Activated CD4-positive, alpha-beta memory T cell treated with anti-CD3 and anti-CD28 coated beads for 36 hours (primary cell): ENCODE measurements at regions not wholly inside any gene's neighbourhood (a gene's known extent, or its start where the extent isn't known, plus 50 kb on each side); places are given as distances from the start of the nearest gene placed in this dataset.

Experiments
- CTCF ChIA-PET: fragments of 350-600 bp; sonication (Branson Sonifier 250); formaldehyde crosslinking; loops from one replicate; lab custom pipeline; 2021; ENCODE audit warnings: antibody characterized with exemption, inconsistent platforms; lab: Charles Lee
- POLR2A ChIA-PET: fragments of 350-600 bp; sonication (Branson Sonifier 250); formaldehyde crosslinking; loops from one replicate; lab custom pipeline; 2021; ENCODE audit warnings: antibody characterized with exemption; lab: Charles Lee
- DNase-seq: peaks from one replicate; pipeline ENCODE4 v3.0.0-alpha.2; 2020
- H3K27ac Mint-ChIP-seq: one replicate; pipeline ENCODE4 v1.8.0; 2021; ENCODE audit warnings: mixed read lengths
- H3K27me3 Mint-ChIP-seq: one replicate; pipeline ENCODE4 v1.8.0; 2021; ENCODE audit warnings: mixed read lengths
- H3K36me3 Mint-ChIP-seq: one replicate; pipeline ENCODE4 v1.8.0; 2021; ENCODE audit warnings: mixed read lengths
- H3K4me1 Mint-ChIP-seq: one replicate; pipeline ENCODE4 v1.8.0; 2021; ENCODE audit warnings: low read depth, mixed read lengths
- H3K4me3 Mint-ChIP-seq: one replicate; pipeline ENCODE4 v1.8.0; 2021; ENCODE audit warnings: mild to moderate bottlenecking, mixed read lengths
- H3K9me3 Mint-ChIP-seq: one replicate; pipeline ENCODE4 v1.8.0; 2021; ENCODE audit warnings: mixed read lengths
- intact Hi-C: fragments of 100-400 bp; cut with micrococcal nuclease; formaldehyde crosslinking; loops from one replicate; pipeline ENCODE4 v1.15.1; 2023

GRCh38 chr18:76771192-76771799 lies 51.1 kb upstream of the ZNF236 start:
- CTCF ChIA-PET = no interaction called here
- H3K27me3 Mint-ChIP-seq = peaks cover 15% of the 10 kb centered on the region

GRCh38 chr18:76767954-76768353 lies 54.4 kb upstream of the ZNF236 start:
- H3K36me3 Mint-ChIP-seq = peaks cover 5% of the 10 kb centered on the region
- peaks cover 15% of the 10 kb centered on the region for H3K27me3 Mint-ChIP-seq
- no peak overlapping the region for H3K4me3 Mint-ChIP-seq
- H3K4me1 Mint-ChIP-seq = peaks cover 3% of the 10 kb centered on the region
- POLR2A ChIA-PET = no interaction called here
- CTCF ChIA-PET = no interaction called here
- DNase-seq = no peak
- H3K9me3 Mint-ChIP-seq = peaks cover 12% of the 10 kb centered on the region
- H3K27ac Mint-ChIP-seq = no peak overlapping the region
- intact Hi-C loops = no loop called here

More at GRCh38 chr18:76771192-76771799, 51.1 kb upstream of the ZNF236 start:
- DNase-seq = no peak
- H3K4me1 Mint-ChIP-seq = no peaks in the 10 kb centered on the region
- POLR2A ChIA-PET = no interaction called here
- intact Hi-C loops = no loop called here
- peaks cover 5% of the 10 kb centered on the region for H3K36me3 Mint-ChIP-seq
- H3K27ac Mint-ChIP-seq = no peak overlapping the region
- peaks cover 12% of the 10 kb centered on the region for H3K9me3 Mint-ChIP-seq
- H3K4me3 Mint-ChIP-seq = no peak overlapping the region

- H3K4me1 Mint-ChIP-seq = peaks cover 17% of the 10 kb centered on the region
- ChIA-PET POLR2A (no interaction called here), CTCF (no interaction called here)
- no peak overlapping the region for H3K27ac Mint-ChIP-seq
- peaks cover 24% of the 10 kb centered on the region for H3K9me3 Mint-ChIP-seq
- intact Hi-C loops = no loop called here
- no peak for DNase-seq
- H3K36me3 Mint-ChIP-seq = peaks cover 5% of the 10 kb centered on the region
- no peak overlapping the region for H3K4me3 Mint-ChIP-seq
- peaks cover 11% of the 10 kb centered on the region for H3K27me3 Mint-ChIP-seq
Observed at GRCh38 chr18:76766429-76766828, 55.9 kb upstream of the ZNF236 start.

- H3K27me3 Mint-ChIP-seq = peaks cover 11% of the 10 kb centered on the region
- H3K4me1 Mint-ChIP-seq = peaks cover 22% of the 10 kb centered on the region
- no peak overlapping the region for H3K4me3 Mint-ChIP-seq
- CTCF ChIA-PET = no interaction called here
- DNase-seq = no peak
- H3K27ac Mint-ChIP-seq = no peak overlapping the region
- POLR2A ChIA-PET = no interaction called here
- H3K36me3 Mint-ChIP-seq = peaks cover 5% of the 10 kb centered on the region
- H3K9me3 Mint-ChIP-seq = peaks cover 25% of the 10 kb centered on the region
- intact Hi-C loops = no loop called here
Observed at GRCh38 chr18:76765649-76766048, 56.7 kb upstream of the ZNF236 start.

GRCh38 chr18:76764291-76764901 lies 58.0 kb upstream of the ZNF236 start:
- peaks cover 5% of the 10 kb centered on the region for H3K36me3 Mint-ChIP-seq
- H3K27me3 Mint-ChIP-seq = peaks cover 9% of the 10 kb centered on the region
- ChIA-PET POLR2A (no interaction called here), CTCF (no interaction called here)
- H3K27ac Mint-ChIP-seq = no peak overlapping the region
- peaks cover 25% of the 10 kb centered on the region for H3K9me3 Mint-ChIP-seq
- no peak overlapping the region for H3K4me3 Mint-ChIP-seq
- H3K4me1 Mint-ChIP-seq = peaks cover 22% of the 10 kb centered on the region
- intact Hi-C loops = no loop called here
- no peak for DNase-seq

- ChIA-PET CTCF (no interaction called here), POLR2A (no interaction called here)
- H3K27ac Mint-ChIP-seq = no peak overlapping the region
Observed at GRCh38 chr18:76759056-76759455, 63.3 kb upstream of the ZNF236 start.

GRCh38 chr18:76757925-76758324 lies 64.4 kb upstream of the ZNF236 start:
- no peak for DNase-seq
- CTCF ChIA-PET = no interaction called here
- Mint-ChIP-seq H3K4me3 (no peak overlapping the region), H3K27me3 (no peaks in the 10 kb centered on the region), H3K36me3 (no peaks in the 10 kb centered on the region), H3K9me3 (peaks cover 13% of the 10 kb centered on the region), H3K27ac (no peak overlapping the region), H3K4me1 (peaks cover 19% of the 10 kb centered on the region)
- intact Hi-C loops = no loop called here
- POLR2A ChIA-PET = no interaction called here

More at GRCh38 chr18:76759056-76759455, 63.3 kb upstream of the ZNF236 start:
- DNase-seq = no peak
- Mint-ChIP-seq H3K4me3 (no peak overlapping the region), H3K4me1 (peaks cover 19% of the 10 kb centered on the region), H3K9me3 (peaks cover 13% of the 10 kb centered on the region), H3K36me3 (no peaks in the 10 kb centered on the region), H3K27me3 (no peaks in the 10 kb centered on the region)
- intact Hi-C loops = no loop called here

- H3K27ac Mint-ChIP-seq = no peak overlapping the region
- intact Hi-C loops = no loop called here
- peaks cover 11% of the 10 kb centered on the region for H3K9me3 Mint-ChIP-seq
- ChIA-PET POLR2A (no interaction called here), CTCF (no interaction called here)
- no peak overlapping the region for H3K4me3 Mint-ChIP-seq
- DNase-seq = no peak
- no peaks in the 10 kb centered on the region for H3K36me3 Mint-ChIP-seq
- H3K27me3 Mint-ChIP-seq = no peaks in the 10 kb centered on the region
- H3K4me1 Mint-ChIP-seq = peaks cover 14% of the 10 kb centered on the region
Observed at GRCh38 chr18:76757335-76757734, 65.0 kb upstream of the ZNF236 start.

GRCh38 chr18:76756531-76757253 lies 65.7 kb upstream of the ZNF236 start:
- no peak overlapping the region for H3K4me3 Mint-ChIP-seq
- no peak overlapping the region for H3K27ac Mint-ChIP-seq
- no peaks in the 10 kb centered on the region for H3K36me3 Mint-ChIP-seq
- ChIA-PET CTCF (no interaction called here), POLR2A (no interaction called here)
- DNase-seq = no peak
- peaks cover 8% of the 10 kb centered on the region for H3K4me1 Mint-ChIP-seq
- intact Hi-C loops = no loop called here
- H3K27me3 Mint-ChIP-seq = no peaks in the 10 kb centered on the region
- peaks cover 7% of the 10 kb centered on the region for H3K9me3 Mint-ChIP-seq

- H3K27me3 Mint-ChIP-seq = no peaks in the 10 kb centered on the region
- peaks cover 1% of the 10 kb centered on the region for H3K36me3 Mint-ChIP-seq
- intact Hi-C loops = no loop called here
- H3K4me1 Mint-ChIP-seq = no peaks in the 10 kb centered on the region
- DNase-seq = no peak
- ChIA-PET CTCF (no interaction called here), POLR2A (no interaction called here)
- no peak overlapping the region for H3K27ac Mint-ChIP-seq
- no peak overlapping the region for H3K4me3 Mint-ChIP-seq
- peaks cover 14% of the 10 kb centered on the region for H3K9me3 Mint-ChIP-seq
Observed at GRCh38 chr18:76754351-76754750, 68.0 kb upstream of the ZNF236 start.

GRCh38 chr18:76752400-76752799 lies 70.0 kb upstream of the ZNF236 start:
- intact Hi-C loops = no loop called here
- Mint-ChIP-seq H3K36me3 (peaks cover 5% of the 10 kb centered on the region), H3K9me3 (peaks cover 25% of the 10 kb centered on the region), H3K27ac (no peak overlapping the region), H3K4me1 (no peaks in the 10 kb centered on the region), H3K27me3 (no peaks in the 10 kb centered on the region), H3K4me3 (no peak overlapping the region)
- POLR2A ChIA-PET = no interaction called here
- DNase-seq = no peak
- CTCF ChIA-PET = no interaction called here

- Mint-ChIP-seq H3K4me1 (no peaks in the 10 kb centered on the region), H3K27ac (no peak overlapping the region), H3K27me3 (peaks cover under 1% of the 10 kb centered on the region), H3K9me3 (peaks cover 25% of the 10 kb centered on the region), H3K4me3 (no peak overlapping the region), H3K36me3 (peaks cover 5% of the 10 kb centered on the region)
- DNase-seq = no peak
- CTCF ChIA-PET = interaction anchor here (0.7 kb wide), 1 partner anchor 52 kb away, joined by 3 read pairs; no protein-coding TSS in a partner anchor
- intact Hi-C loops = no loop called here
- POLR2A ChIA-PET = no interaction called here
Observed at GRCh38 chr18:76750917-76751890, 71.2 kb upstream of the ZNF236 start.
